ENCODE measurements at regions not wholly inside any gene's neighbourhood (a gene's known extent, or its start where the extent isn't known, plus 50 kb on each side); places are given as distances from the start of the nearest gene placed in this dataset.

DNA sequence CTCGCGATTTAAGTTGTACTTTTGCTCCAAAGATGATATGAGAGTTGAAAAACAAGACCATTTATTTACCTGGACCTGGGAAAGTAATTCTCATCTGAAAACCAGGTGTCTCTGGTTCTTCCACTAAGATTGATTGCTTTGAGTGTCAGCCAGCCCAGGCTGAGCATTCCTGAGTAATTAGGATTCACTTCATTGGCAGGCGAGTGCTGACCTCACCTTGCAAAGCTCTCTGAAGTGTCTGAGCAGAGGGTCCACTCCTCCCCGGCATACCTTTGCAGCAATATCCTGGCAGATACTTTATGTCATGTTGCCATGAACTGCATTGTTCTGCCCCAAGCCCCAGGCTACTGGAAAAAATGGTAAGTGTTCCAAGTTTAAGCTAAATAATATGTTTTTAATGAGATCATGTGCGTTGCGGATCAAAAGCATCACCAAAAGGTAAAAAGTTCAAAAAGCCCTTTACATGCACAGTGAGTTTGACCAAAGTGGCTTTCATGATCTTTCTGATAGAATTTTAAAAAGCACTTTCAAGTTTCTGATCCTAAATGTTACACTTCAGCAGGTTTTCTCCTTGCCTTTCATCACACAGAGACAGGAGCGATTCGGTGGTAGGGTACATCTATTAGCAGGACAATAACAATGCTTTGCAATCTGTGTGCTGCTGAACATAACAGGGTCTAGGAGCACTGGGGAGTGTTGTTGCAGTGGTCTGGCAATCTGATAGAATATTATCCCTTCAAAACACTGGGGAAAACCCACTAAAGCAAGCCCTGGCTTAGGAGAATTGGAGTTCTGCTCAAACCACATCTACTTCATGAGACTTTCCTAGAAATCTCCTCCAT is 127.8 kb upstream of the EEF1E1 start:
- TF ChIP-seq POLR2A (IDR thresholded peaks at IDR 0.05) = no peak
- TF ChIP-seq, protein P1, sequence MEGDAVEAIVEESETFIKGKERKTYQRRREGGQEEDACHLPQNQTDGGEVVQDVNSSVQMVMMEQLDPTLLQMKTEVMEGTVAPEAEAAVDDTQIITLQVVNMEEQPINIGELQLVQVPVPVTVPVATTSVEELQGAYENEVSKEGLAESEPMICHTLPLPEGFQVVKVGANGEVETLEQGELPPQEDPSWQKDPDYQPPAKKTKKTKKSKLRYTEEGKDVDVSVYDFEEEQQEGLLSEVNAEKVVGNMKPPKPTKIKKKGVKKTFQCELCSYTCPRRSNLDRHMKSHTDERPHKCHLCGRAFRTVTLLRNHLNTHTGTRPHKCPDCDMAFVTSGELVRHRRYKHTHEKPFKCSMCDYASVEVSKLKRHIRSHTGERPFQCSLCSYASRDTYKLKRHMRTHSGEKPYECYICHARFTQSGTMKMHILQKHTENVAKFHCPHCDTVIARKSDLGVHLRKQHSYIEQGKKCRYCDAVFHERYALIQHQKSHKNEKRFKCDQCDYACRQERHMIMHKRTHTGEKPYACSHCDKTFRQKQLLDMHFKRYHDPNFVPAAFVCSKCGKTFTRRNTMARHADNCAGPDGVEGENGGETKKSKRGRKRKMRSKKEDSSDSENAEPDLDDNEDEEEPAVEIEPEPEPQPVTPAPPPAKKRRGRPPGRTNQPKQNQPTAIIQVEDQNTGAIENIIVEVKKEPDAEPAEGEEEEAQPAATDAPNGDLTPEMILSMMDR (IDR thresholded peaks at IDR 0.05) = no peak
- no peak for TF ChIP-seq EP300 (IDR thresholded peaks at IDR 0.05)
